Stomach (tissue), 8 donors: ENCODE measurements at regions not wholly inside any gene's neighbourhood (a gene's known extent, or its start where the extent isn't known, plus 50 kb on each side); places are given as distances from the start of the nearest gene placed in this dataset.

Experiments
- DNase-seq, 2 donors: peaks; one replicate each; pipeline versions ENCODE4 v3.0.0 to v3.0.0-alpha.2; 2013 to 2019
- H3K27ac ChIP-seq, 5 donors: fragments of 200-600 bp in 4 of 5; sonication (generic) in 4 of 5; one replicate each; pipeline ENCODE4 v1.5.1; 2013 to 2019; ENCODE audit warnings: mild to moderate bottlenecking in 1 of 5, moderate library complexity in 1 of 5
- H3K27me3 ChIP-seq, 3 donors: fragments of 200-600 bp; sonication (generic); one replicate each; pipeline ENCODE4 v1.5.1; 2017 to 2019; ENCODE audit warnings: mixed run types in 1 of 3
- H3K36me3 ChIP-seq, 4 donors: fragments of 200-600 bp; sonication (generic); 1 replicate in 3 of 4; 2 replicates in 1 of 4; pipeline ENCODE4 v1.5.1; 2016 to 2019
- H3K4me1 ChIP-seq, 4 donors: fragments of 200-600 bp; sonication (generic); one replicate each; pipeline ENCODE4 v1.5.1; 2016 to 2019
- H3K4me3 ChIP-seq, 4 donors: fragments of 200-600 bp; sonication (generic) in 3 of 4; one replicate each; pipeline ENCODE4 v1.5.1; 2016 to 2019; ENCODE audit warnings: mild to moderate bottlenecking in 1 of 4
- H3K9me3 ChIP-seq, 4 donors: fragments of 200-600 bp; sonication (generic); one replicate each; pipeline ENCODE4 v1.5.1; 2016 to 2019
- CTCF ChIP-seq, 7 experiments: fragments of 450-650 bp in 4 of 7; fragments of 200-600 bp in 3 of 7; sonication (generic) in 3 of 7; IDR thresholded peaks; one replicate each; pipeline ENCODE4 v1.5.1; 2016 to 2019; ENCODE audit warnings: antibody characterized with exemption in 7 of 7, control low read depth in 2 of 7, mild to moderate bottlenecking in 1 of 7
- EP300 ChIP-seq: sonication (generic); formaldehyde crosslinking; IDR thresholded peaks from one replicate; pipeline ENCODE4 v1.6.1; 2017; ENCODE audit warnings: antibody characterized with exemption
- POLR2A ChIP-seq, 4 donors: fragments of 450-650 bp; IDR thresholded peaks; one replicate each; pipeline ENCODE4 v1.6.1; 2016; ENCODE audit warnings: antibody characterized with exemption in 4 of 4, control low read depth in 2 of 4, mild to moderate bottlenecking in 1 of 4, moderate library complexity in 1 of 4
- POLR2AphosphoS5 ChIP-seq, 3 donors: sonication (generic); formaldehyde crosslinking; IDR thresholded peaks; one replicate each; pipeline ENCODE4 v1.6.1; 2016; ENCODE audit warnings: antibody characterized with exemption in 3 of 3
- WGBS, 5 donors: extraction: QIAGEN DNeasy Blood & Tissue Kit in 3 of 5; methylation state at CpG; one replicate each; pipeline versions ENCODE4 v1.1.5 to v1.1.7; 2013 to 2018; 5-methylcytosine and 5-hydroxymethylcytosine counted together
- intact Hi-C: fragments of 100-400 bp; cut with DNase I; formaldehyde crosslinking; loops from one replicate; pipeline ENCODE4 v1.15.1; 2023; ENCODE audit warnings: low total_unique reads
- donor health status: healthy with polysubstance abuse.
- donor health status: Bipolar disorder and iron deficiency.
- donor health status: healthy.

- no peaks in the 10 kb centered on the region for H3K27me3 ChIP-seq
- H3K36me3 ChIP-seq = no peaks in the 10 kb centered on the region
- H3K4me3 ChIP-seq = no peak overlapping the region
- 70 to 78% (median 77%) methylated on average over 3 of the region's 3 CpGs for WGBS, 5 donors
- intact Hi-C loops = no loop called here
- TF ChIP-seq CTCF (IDR thresholded peaks at IDR 0.05) (no peak), POLR2AphosphoS5 (IDR thresholded peaks at IDR 0.05) (no peak)
- H3K4me1 ChIP-seq = no peaks in the 10 kb centered on the region
- no peak for DNase-seq
- no peak overlapping the region for H3K27ac ChIP-seq
- H3K9me3 ChIP-seq = no peaks in the 10 kb centered on the region
Observed at GRCh38 chr11:111128076-111128870, 117.3 kb upstream of the POU2AF2 start.

DNA sequence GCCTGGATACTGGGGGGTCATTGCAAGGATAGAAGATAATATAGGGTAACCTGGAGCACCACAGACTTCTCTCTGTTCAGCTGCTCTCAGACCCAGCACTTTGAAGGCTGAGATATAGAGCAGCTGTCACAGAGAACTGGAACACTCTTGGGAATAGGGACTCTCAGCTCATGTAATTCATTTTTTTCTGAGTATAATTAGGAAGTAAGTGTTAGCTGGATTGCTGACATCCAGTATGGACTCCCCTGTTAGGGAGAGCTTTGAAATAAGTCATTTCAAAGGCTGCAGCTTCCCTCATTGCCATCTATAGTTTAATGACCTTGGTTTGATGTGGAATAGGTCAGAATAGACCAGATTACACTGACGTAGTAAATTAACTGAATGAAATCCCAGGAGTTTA, 120.8 kb upstream of the POU2AF2 start:
- Histone ChIP-seq H3K27me3 (no peaks in the 10 kb centered on the region), H3K9me3 (no peaks in the 10 kb centered on the region), H3K4me3 (no peak overlapping the region), H3K4me1 (no peaks in the 10 kb centered on the region), H3K27ac (no peak overlapping the region), H3K36me3 (no peaks in the 10 kb centered on the region)
- 63 to 94% (median 81%) methylated on average over 1 of the region's 1 CpG for WGBS, 5 donors
- intact Hi-C loops = no loop called here
- no peak for DNase-seq
- TF ChIP-seq EP300 (no peak), POLR2A (IDR thresholded peaks at IDR 0.05) (no peak), POLR2AphosphoS5 (IDR thresholded peaks at IDR 0.05) (no peak), CTCF (IDR thresholded peaks at IDR 0.05) (no peak)

DNA sequence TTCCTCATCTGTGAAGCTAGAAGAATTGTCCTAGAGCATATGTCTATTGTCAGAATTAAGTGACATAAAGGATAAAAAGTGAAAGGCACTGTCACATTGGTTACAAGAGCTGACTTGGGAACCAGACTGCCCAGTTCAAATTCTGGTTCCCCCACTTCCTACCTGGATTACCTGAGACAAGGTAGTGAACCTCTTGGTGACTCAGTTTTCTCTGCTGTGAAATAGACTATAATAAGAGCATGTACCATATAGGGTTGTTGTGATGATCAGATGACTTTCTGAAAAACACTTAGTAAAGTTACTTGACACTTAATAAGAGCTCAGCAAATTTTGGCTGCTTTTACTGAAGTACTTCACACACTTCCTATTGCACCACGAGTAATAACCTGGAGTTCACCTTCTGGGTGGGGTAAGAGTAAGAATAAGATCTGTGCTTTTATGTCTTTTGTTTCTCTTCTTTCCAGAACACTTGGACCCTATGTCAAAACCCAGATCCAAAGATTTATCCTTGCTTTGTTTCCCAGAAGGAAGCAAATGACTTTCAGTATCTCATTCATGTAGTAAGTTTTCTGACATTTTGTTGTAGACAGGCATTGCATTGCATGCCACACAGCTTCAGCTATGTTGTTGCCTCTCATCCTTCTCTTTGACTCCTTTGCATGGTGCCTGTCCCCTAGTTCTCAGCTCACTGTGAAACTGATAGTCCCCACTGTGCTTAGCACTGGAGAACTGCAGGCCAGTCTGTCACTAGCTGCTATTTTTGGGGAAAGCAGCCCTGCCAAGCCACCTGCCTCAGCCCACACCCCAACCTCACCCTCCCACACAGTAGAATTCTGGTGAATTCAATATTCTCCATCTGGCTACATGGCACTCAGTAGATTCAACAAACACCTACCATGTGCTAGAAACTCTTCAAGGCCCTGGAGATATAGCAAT, 121.8 kb upstream of the POU2AF2 start:
- Histone ChIP-seq H3K27me3 (no peaks in the 10 kb centered on the region), H3K4me3 (no peak overlapping the region), H3K4me1 (no peaks in the 10 kb centered on the region), H3K27ac (no peak overlapping the region), H3K9me3 (no peaks in the 10 kb centered on the region), H3K36me3 (no peaks in the 10 kb centered on the region)
- TF ChIP-seq POLR2AphosphoS5 (IDR thresholded peaks at IDR 0.05) (no peak), EP300 (no peak), POLR2A (IDR thresholded peaks at IDR 0.05) (no peak), CTCF (IDR thresholded peaks at IDR 0.05) (no peak)
- intact Hi-C loops = no loop called here
- 46 to 65% (median 60%) methylated on average over 1 of the region's 1 CpG for WGBS, 5 donors
- no peak for DNase-seq

DNA sequence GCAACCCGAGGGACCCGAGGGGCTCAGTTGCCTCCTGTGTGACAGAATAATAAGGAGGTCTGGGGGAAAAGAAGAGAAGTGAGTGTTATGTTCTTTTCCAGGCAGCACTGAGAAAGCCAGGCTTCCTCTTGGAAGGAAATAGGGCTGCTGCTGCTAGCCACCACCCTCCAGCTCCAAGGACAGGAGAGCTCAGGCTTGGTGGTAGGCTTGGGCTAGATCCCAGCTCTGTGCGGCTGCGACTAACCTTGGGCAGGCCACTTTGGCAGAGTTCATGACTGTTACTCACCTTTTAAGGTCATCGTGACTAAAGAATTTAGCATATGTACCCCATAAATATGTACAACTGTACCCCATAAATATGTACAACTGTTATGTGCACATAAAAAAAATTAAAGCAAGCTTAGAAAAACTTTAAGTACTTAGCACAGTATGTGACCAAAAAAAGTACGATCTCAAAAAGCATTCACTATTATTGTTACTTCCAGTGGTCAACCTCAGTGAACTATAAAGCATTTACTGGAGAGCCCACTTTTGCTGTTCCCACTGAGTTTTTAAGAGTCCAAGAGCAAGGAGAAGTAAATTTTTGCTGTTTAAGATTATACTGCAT, 124.7 kb upstream of the POU2AF2 start:
- H3K9me3 ChIP-seq = no peaks in the 10 kb centered on the region

More for the DNA sequence above, 124.7 kb upstream of the POU2AF2 start:
- no peak for DNase-seq
- Histone ChIP-seq H3K4me3 (no peak overlapping the region), H3K27me3 (no peaks in the 10 kb centered on the region), H3K27ac (no peak overlapping the region), H3K4me1 (no peaks in the 10 kb centered on the region), H3K36me3 (no peaks in the 10 kb centered on the region)
- intact Hi-C loops = no loop called here
- WGBS, 5 donors = 81 to 85% (median 82%) methylated on average over 6 of the region's 6 CpGs
- no peak for TF ChIP-seq POLR2A (IDR thresholded peaks at IDR 0.05)
- no peak for TF ChIP-seq POLR2AphosphoS5 (IDR thresholded peaks at IDR 0.05)
- TF ChIP-seq CTCF (IDR thresholded peaks at IDR 0.05) = no peak
- TF ChIP-seq EP300 = no peak
